ENCODE measurements at regions not wholly inside any gene's neighbourhood (a gene's known extent, or its start where the extent isn't known, plus 50 kb on each side); places are given as distances from the start of the nearest gene placed in this dataset.
"Not testable (repeated sequence)": the region's sequence is repeated elsewhere in the genome, so short reads cannot be mapped to it uniquely, and the experiment has no call there.

DNA sequence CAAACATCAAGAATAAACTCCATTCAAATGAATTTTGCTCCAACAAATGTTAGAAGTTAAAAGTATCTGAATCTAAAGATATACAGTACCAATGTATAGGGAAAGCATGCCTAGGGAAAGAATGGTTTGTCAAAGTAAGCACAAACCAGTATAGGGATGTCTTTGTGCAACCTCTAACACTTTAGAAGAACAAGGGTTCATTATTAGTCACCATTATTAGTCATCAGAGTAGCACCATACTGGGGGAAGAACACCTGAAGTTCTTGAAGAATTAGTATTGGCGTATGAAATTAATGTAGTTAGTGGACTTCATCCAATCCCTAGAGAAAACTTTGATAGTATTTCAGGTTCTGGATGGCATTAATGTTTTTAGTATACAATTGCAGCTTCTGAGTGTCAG lies 943.7 kb downstream of the METTL15 start:
- DNase-seq, result no peak
- peaks cover 25% of the 10 kb centered on the region for H3K9me3 Mint-ChIP-seq
- CTCF ChIA-PET, result no interaction called here
- POLR2A ChIA-PET, result no interaction called here
- no peaks in the 10 kb centered on the region for H3K36me3 Mint-ChIP-seq
- intact Hi-C loops (cut with micrococcal nuclease), result no loop called here
- H3K4me3 Mint-ChIP-seq, result no peak overlapping the region
- no peak overlapping the region for H3K27ac Mint-ChIP-seq
- no peaks in the 10 kb centered on the region for H3K27me3 Mint-ChIP-seq
- no peaks in the 10 kb centered on the region for H3K4me1 Mint-ChIP-seq (ENCODE audit: low read depth)

DNA sequence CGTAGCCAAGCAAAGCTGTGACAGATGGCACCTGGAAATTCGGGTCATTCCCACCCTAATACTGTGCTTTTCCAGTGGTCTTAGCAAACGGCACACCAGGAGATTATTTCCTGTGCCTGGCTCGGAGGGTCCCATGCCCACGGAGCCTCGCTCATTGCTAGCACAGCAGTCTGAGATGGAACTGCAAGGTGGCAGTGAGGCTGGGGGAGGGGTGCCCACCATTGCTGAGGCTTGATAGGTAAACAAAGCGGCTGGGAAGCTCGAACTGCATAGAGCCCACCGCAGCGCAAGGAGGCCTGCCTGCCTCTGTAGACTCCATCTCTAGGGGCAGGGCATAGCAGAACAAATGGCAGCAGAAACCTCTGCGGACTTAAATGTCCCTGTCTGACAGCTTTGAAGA lies 942.8 kb downstream of the METTL15 start:
- H3K27me3 Mint-ChIP-seq; H3K4me3 Mint-ChIP-seq; DNase-seq; POLR2A ChIA-PET; H3K36me3 Mint-ChIP-seq; intact Hi-C loops (cut with micrococcal nuclease); H3K4me1 Mint-ChIP-seq (ENCODE audit: low read depth); CTCF ChIA-PET; H3K27ac Mint-ChIP-seq: not testable (repeated sequence)
- peaks cover 21% of the 10 kb centered on the region for H3K9me3 Mint-ChIP-seq

DNA sequence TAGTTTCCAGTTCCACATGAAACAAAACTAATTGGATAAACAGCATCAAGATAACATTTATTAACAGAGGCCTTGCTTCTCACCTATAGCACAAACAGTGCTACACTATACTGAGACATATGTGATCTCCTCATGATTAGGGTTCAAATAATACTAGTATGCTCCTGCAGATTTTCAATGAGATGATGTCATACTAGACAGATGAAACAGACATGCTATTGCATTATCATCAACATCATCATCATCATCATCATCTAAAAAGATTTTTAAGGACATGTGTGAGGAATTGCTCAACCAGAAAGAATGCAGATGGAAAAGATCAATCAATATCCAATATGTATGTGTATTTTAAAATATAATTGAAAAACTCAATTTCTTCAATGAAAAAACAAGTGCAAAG lies 932.3 kb downstream of the METTL15 start:
- intact Hi-C loops (cut with micrococcal nuclease), result no loop called here
- H3K9me3 Mint-ChIP-seq, result peaks cover 21% of the 10 kb centered on the region
- H3K36me3 Mint-ChIP-seq, result no peaks in the 10 kb centered on the region
- H3K4me1 Mint-ChIP-seq (ENCODE audit: low read depth), result no peaks in the 10 kb centered on the region
- DNase-seq, result no peak
- CTCF ChIA-PET, result no interaction called here
- H3K4me3 Mint-ChIP-seq, result no peak overlapping the region
- no peak overlapping the region for H3K27ac Mint-ChIP-seq
- POLR2A ChIA-PET, result no interaction called here
- H3K27me3 Mint-ChIP-seq, result no peaks in the 10 kb centered on the region

DNA sequence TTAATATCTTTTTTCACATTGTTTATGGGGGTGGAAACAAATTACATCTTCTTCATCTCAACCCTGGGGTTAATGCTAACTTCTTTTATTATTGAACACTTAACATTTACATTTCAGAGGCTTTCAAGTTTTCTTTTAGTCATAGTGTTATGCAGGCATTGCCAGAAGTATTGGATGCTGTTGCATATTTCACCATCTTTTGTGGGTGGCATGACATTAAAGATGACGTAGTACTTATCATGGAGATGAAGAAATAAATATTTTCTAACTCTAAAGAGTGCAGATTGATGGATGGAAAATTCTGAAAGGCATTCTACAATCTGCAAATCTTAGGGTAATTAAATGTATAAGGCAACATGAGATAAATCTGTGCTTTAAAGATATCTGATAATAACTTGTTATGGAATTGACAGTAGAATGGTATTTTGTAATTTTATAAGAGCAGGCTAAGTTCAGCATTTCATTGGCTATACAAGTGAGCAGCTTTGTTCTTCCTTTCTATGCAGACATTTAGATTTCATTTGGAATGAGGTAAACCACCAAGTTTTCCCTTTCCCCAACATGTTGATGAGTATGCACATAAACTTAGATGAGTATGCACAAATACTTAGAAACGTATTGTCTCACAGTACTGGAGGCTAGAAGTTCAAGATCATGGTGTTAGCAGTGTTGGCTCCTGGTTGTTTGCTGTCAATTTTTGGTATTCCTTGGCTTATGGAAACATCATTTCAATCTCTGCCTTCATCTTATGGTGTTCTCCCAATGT lies 924.4 kb downstream of the METTL15 start:
- intact Hi-C loops (cut with micrococcal nuclease), result no loop called here
- no peaks in the 10 kb centered on the region for H3K27me3 Mint-ChIP-seq
- H3K4me1 Mint-ChIP-seq (ENCODE audit: low read depth), result no peaks in the 10 kb centered on the region
- ChIA-PET CTCF (no interaction called here), POLR2A (no interaction called here)
- H3K9me3 Mint-ChIP-seq, result peaks cover 24% of the 10 kb centered on the region
- no peak overlapping the region for H3K4me3 Mint-ChIP-seq
- H3K36me3 Mint-ChIP-seq, result no peaks in the 10 kb centered on the region
- no peak for DNase-seq
- H3K27ac Mint-ChIP-seq, result no peak overlapping the region

DNA sequence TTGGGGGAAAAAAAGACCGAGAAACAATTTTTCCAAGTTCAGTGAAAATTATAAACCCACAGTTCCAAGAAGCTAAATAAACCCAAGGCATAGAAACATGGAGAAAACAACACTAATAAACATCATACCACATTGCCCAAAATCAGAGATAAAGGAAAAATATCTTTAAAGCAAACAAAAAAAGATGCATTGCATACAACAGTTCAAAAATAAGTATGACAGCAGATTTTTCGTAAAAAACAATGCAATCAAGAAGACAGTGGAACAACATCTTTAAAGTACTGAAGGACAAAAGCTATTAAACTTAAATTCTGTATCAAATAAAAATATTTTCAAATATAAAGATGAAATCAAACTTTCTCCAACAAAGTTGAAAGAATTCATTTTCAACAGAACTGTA lies 921.3 kb downstream of the METTL15 start:
- Mint-ChIP-seq H3K9me3 (peaks cover 32% of the 10 kb centered on the region), H3K36me3 (no peaks in the 10 kb centered on the region), H3K27ac (no peak overlapping the region), H3K27me3 (no peaks in the 10 kb centered on the region), H3K4me3 (no peak overlapping the region), H3K4me1 (ENCODE audit: low read depth) (no peaks in the 10 kb centered on the region)
- intact Hi-C loops (cut with micrococcal nuclease), result no loop called here
- ChIA-PET CTCF (no interaction called here), POLR2A (no interaction called here)
- no peak for DNase-seq

DNA sequence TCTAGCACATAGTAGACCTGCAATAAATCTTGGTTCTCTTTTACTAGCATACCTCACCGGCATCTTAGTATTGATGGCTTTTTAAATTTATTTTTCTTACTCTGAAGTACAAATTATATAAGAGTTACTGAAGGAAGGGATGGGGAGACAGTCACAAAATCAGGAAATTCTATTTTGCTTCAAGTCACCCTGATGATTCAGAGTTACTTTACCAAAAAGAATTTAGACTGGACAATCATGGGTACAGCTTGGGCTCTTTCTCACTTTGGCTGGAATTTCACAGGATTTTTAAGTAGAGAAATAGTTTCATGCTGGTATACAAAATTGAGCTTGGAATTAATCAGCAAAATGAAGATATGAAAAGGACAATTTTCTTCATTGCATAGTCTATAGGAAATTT lies 919.2 kb downstream of the METTL15 start:
- H3K27ac Mint-ChIP-seq, result no peak overlapping the region
- no peak overlapping the region for H3K4me3 Mint-ChIP-seq
- ChIA-PET POLR2A (no interaction called here), CTCF (no interaction called here)
- intact Hi-C loops (cut with micrococcal nuclease), result no loop called here
- no peaks in the 10 kb centered on the region for H3K4me1 Mint-ChIP-seq (ENCODE audit: low read depth)
- H3K27me3 Mint-ChIP-seq, result no peaks in the 10 kb centered on the region
- no peak for DNase-seq
- no peaks in the 10 kb centered on the region for H3K36me3 Mint-ChIP-seq
- peaks cover 39% of the 10 kb centered on the region for H3K9me3 Mint-ChIP-seq

DNA sequence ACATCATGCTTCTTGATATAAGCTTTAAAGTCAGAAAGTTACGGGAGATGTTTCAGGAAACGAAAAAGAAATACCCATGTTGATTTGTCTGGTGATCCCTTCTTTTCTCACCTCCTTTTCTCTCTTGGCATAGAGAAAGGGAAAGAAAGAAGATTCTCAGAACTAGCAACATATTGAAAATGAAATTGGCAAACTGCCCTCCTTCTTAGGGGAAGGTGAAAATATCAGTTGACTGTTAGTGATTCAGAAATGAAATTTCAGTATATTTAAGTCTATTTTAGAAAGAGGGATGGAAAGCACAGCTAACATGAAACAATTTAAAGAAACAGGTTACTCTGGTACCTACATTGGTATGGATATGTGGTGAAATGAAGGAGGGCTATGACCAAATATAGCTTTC lies 918.1 kb downstream of the METTL15 start:
- ChIA-PET CTCF (no interaction called here), POLR2A (no interaction called here)
- intact Hi-C loops (cut with micrococcal nuclease), result no loop called here
- Mint-ChIP-seq H3K27ac (no peak overlapping the region), H3K4me1 (ENCODE audit: low read depth) (no peaks in the 10 kb centered on the region), H3K27me3 (no peaks in the 10 kb centered on the region), H3K9me3 (peaks cover 45% of the 10 kb centered on the region), H3K36me3 (no peaks in the 10 kb centered on the region), H3K4me3 (no peak overlapping the region)
- DNase-seq, result no peak

DNA sequence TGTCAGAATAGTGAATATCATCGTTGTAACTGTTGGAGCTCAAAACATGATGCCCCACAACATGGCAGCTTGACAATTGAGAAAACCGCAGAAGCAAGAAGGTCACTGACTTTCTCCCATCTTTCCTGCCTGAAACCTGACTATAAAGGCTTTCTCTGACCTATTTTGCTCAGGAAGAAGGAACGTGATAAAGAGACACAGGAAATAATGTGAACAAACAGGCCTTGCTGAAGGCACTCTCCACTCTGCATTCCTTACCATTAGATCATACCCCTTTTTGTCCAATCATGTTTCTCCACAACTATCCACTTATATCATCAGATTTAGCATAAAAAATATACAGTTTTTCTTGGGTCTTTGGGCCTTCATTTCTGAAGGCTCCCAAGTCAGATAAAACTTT lies 916.8 kb downstream of the METTL15 start:
- Mint-ChIP-seq H3K4me3 (no peak overlapping the region), H3K27ac (no peak overlapping the region), H3K9me3 (peaks cover 41% of the 10 kb centered on the region), H3K4me1 (ENCODE audit: low read depth) (no peaks in the 10 kb centered on the region), H3K27me3 (no peaks in the 10 kb centered on the region), H3K36me3 (no peaks in the 10 kb centered on the region)
- no peak for DNase-seq
- CTCF ChIA-PET, result no interaction called here
- POLR2A ChIA-PET, result no interaction called here
- intact Hi-C loops (cut with micrococcal nuclease), result no loop called here

DNA sequence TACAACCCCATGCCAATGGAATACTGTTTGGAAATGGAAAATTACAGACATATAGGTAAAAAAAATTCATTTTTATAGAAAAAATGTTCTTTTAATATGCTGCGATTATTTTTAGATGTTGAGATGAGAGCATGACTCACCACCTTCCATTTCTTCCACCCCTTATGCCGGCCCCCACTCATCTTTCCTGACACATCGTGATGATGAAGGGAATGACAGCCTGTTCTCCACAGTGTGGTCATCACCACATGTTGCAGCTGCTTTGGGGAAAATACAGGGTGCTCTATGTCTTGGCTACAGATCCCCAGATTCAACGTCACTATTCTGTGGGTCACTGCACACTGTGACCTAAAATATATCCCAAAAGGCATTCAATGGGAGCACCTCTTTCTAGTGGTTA lies 916.2 kb downstream of the METTL15 start:
- Mint-ChIP-seq H3K4me3 (no peak overlapping the region), H3K36me3 (no peaks in the 10 kb centered on the region), H3K27ac (no peak overlapping the region), H3K4me1 (ENCODE audit: low read depth) (no peaks in the 10 kb centered on the region), H3K27me3 (no peaks in the 10 kb centered on the region), H3K9me3 (peaks cover 40% of the 10 kb centered on the region)
- intact Hi-C loops (cut with micrococcal nuclease), result no loop called here
- ChIA-PET POLR2A (no interaction called here), CTCF (no interaction called here)
- DNase-seq, result no peak

DNA sequence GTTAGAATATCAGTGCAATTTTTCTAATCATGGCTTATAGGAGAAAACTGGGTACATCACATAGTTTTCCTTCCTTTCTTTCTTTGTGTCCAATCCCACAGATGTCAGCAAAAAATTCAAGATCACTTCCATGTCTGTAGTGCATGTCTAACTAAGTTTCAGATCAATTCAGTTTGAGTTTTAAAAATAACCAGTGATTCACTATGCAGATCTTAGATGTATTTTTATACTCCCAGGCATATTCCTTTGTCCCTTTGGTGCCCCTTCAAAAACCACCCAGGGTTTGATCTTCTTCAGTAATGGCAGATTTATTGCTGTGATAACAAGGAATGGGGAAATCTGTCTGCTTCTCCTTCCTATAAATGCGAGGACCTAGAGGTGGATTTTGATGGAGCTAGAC lies 915.6 kb downstream of the METTL15 start:
- Mint-ChIP-seq H3K9me3 (peaks cover 34% of the 10 kb centered on the region), H3K4me3 (no peak overlapping the region), H3K4me1 (ENCODE audit: low read depth) (no peaks in the 10 kb centered on the region), H3K36me3 (no peaks in the 10 kb centered on the region), H3K27ac (no peak overlapping the region), H3K27me3 (no peaks in the 10 kb centered on the region)
- ChIA-PET CTCF (no interaction called here), POLR2A (no interaction called here)
- intact Hi-C loops (cut with micrococcal nuclease), result no loop called here
- no peak for DNase-seq

DNA sequence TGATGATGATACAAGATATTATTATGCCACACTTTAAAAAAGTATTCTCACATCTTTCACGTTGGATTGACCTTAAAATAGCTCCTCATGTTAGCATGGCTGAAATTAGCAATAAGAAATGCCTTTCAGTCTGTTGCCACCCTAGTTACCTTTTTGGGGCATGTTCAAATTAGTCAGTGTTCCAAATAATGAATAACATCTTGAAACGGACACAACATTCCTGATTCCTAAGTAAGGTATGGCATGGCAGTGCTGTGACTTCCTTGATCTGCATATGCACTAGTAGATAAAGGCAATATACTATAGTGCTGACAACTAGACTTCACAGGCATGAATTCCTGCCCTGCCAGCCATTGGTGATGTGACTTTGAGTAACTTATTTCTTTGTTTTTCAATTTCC lies 914.5 kb downstream of the METTL15 start:
- H3K27me3 Mint-ChIP-seq, result no peaks in the 10 kb centered on the region
- POLR2A ChIA-PET, result no interaction called here
- CTCF ChIA-PET, result no interaction called here
- H3K4me1 Mint-ChIP-seq (ENCODE audit: low read depth), result no peaks in the 10 kb centered on the region
- no peak overlapping the region for H3K4me3 Mint-ChIP-seq
- DNase-seq, result no peak
- H3K9me3 Mint-ChIP-seq, result peaks cover 32% of the 10 kb centered on the region
- intact Hi-C loops (cut with micrococcal nuclease), result no loop called here
- no peak overlapping the region for H3K27ac Mint-ChIP-seq
- H3K36me3 Mint-ChIP-seq, result no peaks in the 10 kb centered on the region

DNA sequence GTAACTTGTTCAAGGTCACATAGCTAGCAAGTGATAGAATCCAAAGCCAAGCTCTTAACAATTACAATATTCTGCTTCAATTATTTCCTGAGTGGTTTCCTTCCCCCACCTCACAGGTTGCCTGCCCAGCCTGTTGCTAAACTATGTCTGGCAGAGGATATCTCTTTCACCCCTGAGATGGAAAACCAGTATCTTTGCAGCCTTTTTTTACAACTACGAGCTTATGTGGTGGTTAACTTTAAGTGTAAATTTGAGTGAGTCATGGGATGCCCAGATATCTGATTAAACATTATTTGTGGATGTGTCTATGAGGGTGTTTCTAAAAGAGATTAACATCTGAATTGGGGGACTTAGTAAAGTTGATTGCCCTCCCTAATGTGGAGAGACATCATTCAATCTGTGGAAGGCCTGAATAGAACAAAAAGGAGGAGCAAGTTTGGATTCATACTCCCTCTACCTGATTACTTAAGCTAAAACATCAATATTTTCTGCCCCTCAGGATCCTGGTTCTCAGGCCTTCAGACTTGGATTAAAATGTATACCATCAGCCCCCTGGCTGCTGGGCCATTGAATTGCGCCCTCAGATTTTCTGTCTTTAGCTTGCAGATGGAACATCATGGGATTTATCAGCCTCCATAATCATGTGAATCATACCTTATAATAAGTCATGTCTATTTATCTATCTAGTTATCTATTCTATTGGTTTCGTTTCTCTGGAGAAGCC lies 911.9 kb downstream of the METTL15 start:
- no peaks in the 10 kb centered on the region for H3K4me1 Mint-ChIP-seq (ENCODE audit: low read depth)
- intact Hi-C loops (cut with micrococcal nuclease), result no loop called here
- CTCF ChIA-PET, result no interaction called here
- H3K27ac Mint-ChIP-seq, result no peak overlapping the region
- H3K27me3 Mint-ChIP-seq, result no peaks in the 10 kb centered on the region
- H3K4me3 Mint-ChIP-seq, result no peak overlapping the region
- no peaks in the 10 kb centered on the region for H3K36me3 Mint-ChIP-seq
- no peak for DNase-seq
- POLR2A ChIA-PET, result no interaction called here
- H3K9me3 Mint-ChIP-seq, result peaks cover 19% of the 10 kb centered on the region

DNA sequence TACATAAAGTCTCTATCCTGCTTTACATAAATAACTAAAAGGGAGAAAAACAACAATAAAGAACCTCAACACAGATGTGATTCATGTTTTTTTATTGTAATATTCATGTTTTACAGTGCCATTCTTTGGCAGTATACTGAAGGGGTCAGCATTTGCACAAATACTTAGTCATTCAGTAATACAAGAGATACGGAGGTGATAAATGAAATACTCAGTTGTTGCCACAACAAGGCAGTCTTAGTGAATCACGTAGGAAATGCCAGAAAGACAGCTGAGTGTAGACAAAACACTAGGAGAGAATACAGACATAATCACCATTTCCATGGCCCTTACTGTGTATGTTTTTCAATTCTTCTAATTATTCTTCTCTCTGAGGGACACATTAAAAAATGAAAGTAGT lies 910.4 kb downstream of the METTL15 start:
- intact Hi-C loops (cut with micrococcal nuclease), result no loop called here
- no peaks in the 10 kb centered on the region for H3K36me3 Mint-ChIP-seq
- H3K9me3 Mint-ChIP-seq, result peaks cover 13% of the 10 kb centered on the region
- no peaks in the 10 kb centered on the region for H3K4me1 Mint-ChIP-seq (ENCODE audit: low read depth)
- no peaks in the 10 kb centered on the region for H3K27me3 Mint-ChIP-seq
- POLR2A ChIA-PET, result no interaction called here
- CTCF ChIA-PET, result no interaction called here
- H3K27ac Mint-ChIP-seq, result no peak overlapping the region
- H3K4me3 Mint-ChIP-seq, result no peak overlapping the region
- no peak for DNase-seq
